Naive thymus-derived CD4-positive, alpha-beta T cell (primary cell): ENCODE measurements at regions not wholly inside any gene's neighbourhood (a gene's known extent, or its start where the extent isn't known, plus 50 kb on each side); places are given as distances from the start of the nearest gene placed in this dataset.

ENCODE experiments used
- ATAC-seq: fragments of 150-1000 bp; cut with Tn5 transposase; 2 replicates; pipeline ENCODE4 v1.10.0; 2021; ENCODE audit warnings: mild to moderate bottlenecking, moderate library complexity
- CTCF ChIA-PET: fragments of 350-600 bp; sonication (Branson Sonifier 250); formaldehyde crosslinking; loops from one replicate; lab custom pipeline; 2021; ENCODE audit warnings: antibody characterized with exemption; lab: Charles Lee
- POLR2A ChIA-PET: fragments of 350-600 bp; sonication (Branson Sonifier 250); formaldehyde crosslinking; loops from one replicate; lab custom pipeline; 2021; ENCODE audit warnings: antibody characterized with exemption, inconsistent platforms; lab: Charles Lee
- DNase-seq, 9 donors: peaks; one replicate each; pipeline versions ENCODE4 v3.0.0 to v3.0.0-alpha.2; 2020 to 2022; ENCODE audit warnings: mixed read lengths in 1 of 9
- H3K27ac ChIP-seq: one replicate; pipeline ENCODE4 v1.7.0; 2013; ENCODE audit warnings: mild to moderate bottlenecking, low read depth, low read length, moderate library complexity
- H3K27me3 ChIP-seq, 2 donors: one replicate each; pipeline ENCODE4 v1.7.0; 2013; ENCODE audit warnings: low read length in 2 of 2, mild to moderate bottlenecking in 2 of 2, moderate library complexity in 2 of 2; ENCODE audit not compliant: control insufficient read depth in 2 of 2, insufficient read depth in 2 of 2
- H3K36me3 ChIP-seq, 3 experiments: 1 replicate in 2 of 3; 2 replicates in 1 of 3; pipeline ENCODE4 v1.7.0; 2013; ENCODE audit warnings: low read length in 3 of 3, mild to moderate bottlenecking in 3 of 3, moderate library complexity in 1 of 3; ENCODE audit not compliant: insufficient read depth in 3 of 3, control insufficient read depth in 2 of 3
- H3K4me1 ChIP-seq, 2 donors: one replicate each; pipeline ENCODE4 v1.7.0; 2013; ENCODE audit warnings: low read length in 2 of 2, mild to moderate bottlenecking in 2 of 2, moderate library complexity in 1 of 2; ENCODE audit not compliant: control insufficient read depth in 2 of 2, insufficient read depth in 2 of 2
- H3K4me3 ChIP-seq: 2 replicates; pipeline ENCODE4 v1.7.0; 2013; ENCODE audit warnings: mild to moderate bottlenecking, low read length
- H3K9me3 ChIP-seq, 3 experiments: 1 replicate in 2 of 3; 2 replicates in 1 of 3; pipeline ENCODE4 v1.7.0; 2013; ENCODE audit warnings: low read length in 3 of 3; ENCODE audit not compliant: control insufficient read depth in 2 of 3
- H3K27ac Mint-ChIP-seq, 9 donors: one replicate each; pipeline ENCODE4 v1.8.0; 2020 to 2022; ENCODE audit warnings: mixed read lengths in 9 of 9, mild to moderate bottlenecking in 8 of 9, moderate library complexity in 5 of 9, inconsistent platforms in 2 of 9
- H3K27me3 Mint-ChIP-seq, 5 donors: one replicate each; pipeline ENCODE4 v1.8.0; 2021 to 2022; ENCODE audit warnings: mixed read lengths in 5 of 5, mild to moderate bottlenecking in 1 of 5
- H3K36me3 Mint-ChIP-seq, 5 donors: one replicate each; pipeline ENCODE4 v1.8.0; 2020 to 2022; ENCODE audit warnings: mixed read lengths in 5 of 5, mild to moderate bottlenecking in 3 of 5, inconsistent platforms in 1 of 5
- H3K4me1 Mint-ChIP-seq, 7 donors: one replicate each; pipeline ENCODE4 v1.8.0; 2020 to 2022; ENCODE audit warnings: mixed read lengths in 7 of 7, mild to moderate bottlenecking in 3 of 7, inconsistent platforms in 1 of 7
- H3K4me3 Mint-ChIP-seq, 10 donors: one replicate each; pipeline ENCODE4 v1.8.0; 2020 to 2022; ENCODE audit warnings: mild to moderate bottlenecking in 10 of 10, mixed read lengths in 10 of 10, moderate library complexity in 6 of 10, inconsistent platforms in 2 of 10
- H3K9me3 Mint-ChIP-seq, 11 donors: one replicate each; pipeline ENCODE4 v1.8.0; 2020 to 2022; ENCODE audit warnings: mixed read lengths in 11 of 11, mild to moderate bottlenecking in 4 of 11, inconsistent platforms in 1 of 11, moderate library complexity in 1 of 11
- intact Hi-C, 2 donors: fragments of 100-400 bp; cut with micrococcal nuclease; formaldehyde crosslinking; loops; one replicate each; pipeline ENCODE4 v1.15.1; 2023

DNA sequence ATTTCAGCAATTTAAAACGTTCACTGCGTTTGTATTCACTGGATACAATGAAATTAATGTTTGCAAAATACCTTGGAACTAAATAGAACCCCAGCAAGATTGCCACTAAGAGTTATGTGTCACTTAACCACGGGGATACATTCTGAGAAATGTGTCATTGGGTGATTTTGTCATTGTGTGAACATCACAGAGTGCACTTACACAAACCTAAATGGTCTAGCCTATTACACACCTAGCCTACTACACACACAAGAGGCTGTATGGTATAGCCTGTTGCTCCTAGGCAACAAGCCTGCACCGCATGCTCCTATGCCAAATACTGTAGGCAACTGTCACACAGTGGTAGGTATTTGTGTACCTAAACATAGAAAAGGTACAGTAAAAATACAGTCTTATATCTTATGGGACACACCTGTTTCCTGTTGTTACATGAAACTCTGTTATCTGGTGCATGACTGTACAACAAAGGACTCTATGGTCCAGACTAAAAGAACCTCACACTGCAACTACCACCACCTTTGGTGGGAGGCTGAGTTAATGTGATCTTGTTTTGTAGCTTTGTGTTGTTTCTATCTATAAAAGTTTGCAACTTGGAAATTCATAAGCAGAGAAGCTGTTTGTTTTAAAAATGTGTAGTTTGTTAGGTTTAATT, 92.2 kb upstream of the NTRK3 start:
- ATAC-seq (no peak), DNase-seq (no peak)
- Mint-ChIP-seq H3K4me1 (no peaks in the 10 kb centered on the region), H3K27ac (no peak overlapping the region), H3K27me3 (peaks cover 8 to 34% (median 20%) of the 10 kb centered on the region in 5 donors), H3K4me3 (no peak overlapping the region), H3K36me3 (no peaks in the 10 kb centered on the region), H3K9me3 (peaks cover 0 to 28% (median 14%) of the 10 kb centered on the region in 11 donors)
- intact Hi-C loops: no loop called here
- ChIA-PET CTCF (no interaction called here), POLR2A (no interaction called here)
- Histone ChIP-seq H3K36me3 (no peaks in the 10 kb centered on the region), H3K27me3 (no peaks in the 10 kb centered on the region), H3K27ac (no peak overlapping the region), H3K4me1 (no peaks in the 10 kb centered on the region), H3K9me3 (peaks cover 0 to 6% (median 0%) of the 10 kb centered on the region in 3 experiments), H3K4me3 (no peak overlapping the region)

DNA sequence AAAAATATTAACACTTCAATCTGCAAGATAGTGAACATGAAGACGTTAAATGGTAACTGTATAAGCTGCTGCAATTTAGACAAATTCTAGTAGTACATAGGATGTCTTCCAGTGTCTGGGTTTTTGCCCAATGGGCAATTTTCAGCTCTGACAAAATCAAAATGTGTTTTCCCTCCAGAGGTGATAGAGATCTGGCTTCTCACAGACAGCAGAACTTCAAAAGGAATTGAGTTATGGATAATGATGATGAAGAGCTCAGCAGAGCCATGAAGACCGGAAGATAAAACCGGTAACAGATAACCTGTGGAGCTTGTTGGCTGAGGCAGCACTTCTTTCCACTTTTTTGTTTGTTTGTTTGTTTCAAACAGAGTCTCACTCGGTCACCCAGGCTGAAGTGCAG, 89.4 kb upstream of the NTRK3 start:
- POLR2A ChIA-PET: no interaction called here

DNA sequence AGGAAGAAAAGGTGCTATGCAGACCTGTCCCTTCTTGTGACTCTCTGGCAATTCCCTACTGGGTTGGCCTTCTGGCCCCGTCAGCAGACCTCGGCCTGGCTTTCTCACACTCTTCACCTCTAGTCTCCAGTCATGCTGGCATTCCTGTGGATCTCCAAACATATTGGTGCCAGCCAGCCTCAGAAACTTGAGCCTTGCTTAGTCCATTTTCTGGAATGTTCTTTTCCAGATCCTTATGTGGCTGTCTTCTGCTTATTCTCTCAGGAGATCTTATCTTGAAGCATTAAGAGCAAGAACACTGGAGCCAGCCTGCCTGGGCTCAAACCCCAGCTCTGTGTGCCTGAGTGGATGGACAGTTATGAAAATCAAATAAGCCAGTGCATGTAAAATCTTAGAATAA, 88.2 kb upstream of the NTRK3 start:
- no peak overlapping the region for H3K27ac Mint-ChIP-seq

More for the DNA sequence above, 89.4 kb upstream of the NTRK3 start:
- DNase-seq (no peak), ATAC-seq (no peak)
- no peaks in the 10 kb centered on the region for H3K4me1 Mint-ChIP-seq
- CTCF ChIA-PET: no interaction called here
- no peak overlapping the region for H3K27ac Mint-ChIP-seq
- no peak overlapping the region for H3K27ac ChIP-seq
- no peaks in the 10 kb centered on the region for H3K4me1 ChIP-seq
- H3K27me3 ChIP-seq: no peaks in the 10 kb centered on the region
- no peak overlapping the region for H3K4me3 ChIP-seq
- H3K9me3 ChIP-seq: no peaks in the 10 kb centered on the region
- no peak overlapping the region for H3K4me3 Mint-ChIP-seq
- peaks cover 0 to 3% (median 0%) of the 10 kb centered on the region in 5 donors for H3K36me3 Mint-ChIP-seq
- H3K9me3 Mint-ChIP-seq: peaks cover 0 to under 1% (median 0%) of the 10 kb centered on the region in 11 donors
- H3K36me3 ChIP-seq: no peaks in the 10 kb centered on the region
- peaks cover 8 to 42% (median 26%) of the 10 kb centered on the region in 5 donors for H3K27me3 Mint-ChIP-seq
- intact Hi-C loops: no loop called here

DNA sequence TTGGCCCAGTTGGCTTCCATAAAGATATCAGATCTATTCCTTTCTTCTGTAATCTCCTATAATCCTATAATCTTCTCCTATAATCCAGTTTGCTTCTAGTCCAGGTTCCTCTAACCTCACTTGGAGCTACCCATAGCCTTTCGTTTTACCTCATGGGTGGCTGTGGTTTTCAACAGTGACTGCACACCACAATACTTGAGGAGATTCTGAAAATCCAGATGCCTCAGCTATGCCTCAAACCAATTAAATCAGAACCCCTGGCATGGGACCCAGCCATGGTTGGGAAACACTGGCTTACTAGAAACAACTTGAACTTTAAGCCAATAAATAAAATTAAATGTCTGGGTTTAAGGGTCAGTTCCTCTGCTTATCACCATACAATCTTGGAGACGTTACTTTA, 86.1 kb upstream of the NTRK3 start:
- POLR2A ChIA-PET: no interaction called here
- peaks cover 0 to 2% (median 0%) of the 10 kb centered on the region in 11 donors for H3K9me3 Mint-ChIP-seq
- CTCF ChIA-PET: no interaction called here
- H3K27ac ChIP-seq: no peak overlapping the region
- no peaks in the 10 kb centered on the region for H3K36me3 ChIP-seq
- H3K4me3 ChIP-seq: no peak overlapping the region
- no peaks in the 10 kb centered on the region for H3K4me1 ChIP-seq
- intact Hi-C loops: no loop called here
- ATAC-seq (no peak), DNase-seq (no peak)
- no peak overlapping the region for H3K27ac Mint-ChIP-seq
- no peaks in the 10 kb centered on the region for H3K9me3 ChIP-seq
- H3K27me3 Mint-ChIP-seq: peaks cover 4 to 36% (median 19%) of the 10 kb centered on the region in 5 donors
- no peaks in the 10 kb centered on the region for H3K4me1 Mint-ChIP-seq
- no peaks in the 10 kb centered on the region for H3K27me3 ChIP-seq
- H3K36me3 Mint-ChIP-seq: peaks cover 0 to 3% (median 0%) of the 10 kb centered on the region in 5 donors
- H3K4me3 Mint-ChIP-seq: no peak overlapping the region

More for the DNA sequence above, 88.2 kb upstream of the NTRK3 start:
- Mint-ChIP-seq H3K27me3 (peaks cover 8 to 37% (median 25%) of the 10 kb centered on the region in 5 donors), H3K4me1 (no peaks in the 10 kb centered on the region), H3K9me3 (no peaks in the 10 kb centered on the region), H3K4me3 (no peak overlapping the region), H3K36me3 (peaks cover 0 to 3% (median 0%) of the 10 kb centered on the region in 5 donors)
- Histone ChIP-seq H3K36me3 (no peaks in the 10 kb centered on the region), H3K4me3 (no peak overlapping the region), H3K9me3 (no peaks in the 10 kb centered on the region), H3K27me3 (no peaks in the 10 kb centered on the region), H3K4me1 (no peaks in the 10 kb centered on the region), H3K27ac (no peak overlapping the region)
- no peak for DNase-seq
- POLR2A ChIA-PET: no interaction called here
- intact Hi-C loops: no loop called here
- CTCF ChIA-PET: no interaction called here
- ATAC-seq: no peak

DNA sequence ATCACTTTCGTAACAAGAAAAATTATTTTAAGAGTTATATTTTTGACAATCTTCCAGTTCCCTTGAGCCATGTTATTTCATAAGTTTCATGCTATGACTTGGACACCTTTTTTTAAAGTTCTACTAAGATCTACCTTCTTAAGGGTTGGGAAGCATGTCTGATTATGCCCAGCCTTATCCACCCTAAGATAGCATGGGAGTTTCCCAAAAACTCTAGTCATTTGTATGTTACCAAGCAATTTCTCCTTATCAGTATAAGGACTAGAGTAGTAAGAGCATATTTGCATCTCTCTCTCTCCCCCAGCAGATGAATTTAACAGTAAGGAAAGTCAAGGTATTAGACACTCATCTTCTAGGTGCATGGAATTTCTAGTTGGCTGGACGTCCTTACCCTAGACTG, 85.1 kb upstream of the NTRK3 start:
- peaks cover 2 to 29% (median 16%) of the 10 kb centered on the region in 5 donors for H3K27me3 Mint-ChIP-seq
- POLR2A ChIA-PET: no interaction called here
- no peaks in the 10 kb centered on the region for H3K4me1 Mint-ChIP-seq
- Histone ChIP-seq H3K9me3 (no peaks in the 10 kb centered on the region), H3K36me3 (no peaks in the 10 kb centered on the region), H3K4me1 (no peaks in the 10 kb centered on the region), H3K4me3 (no peak overlapping the region), H3K27ac (no peak overlapping the region), H3K27me3 (no peaks in the 10 kb centered on the region)
- H3K9me3 Mint-ChIP-seq: peaks cover 0 to 2% (median 0%) of the 10 kb centered on the region in 11 donors
- H3K4me3 Mint-ChIP-seq: no peak overlapping the region
- peaks cover 0 to 3% (median 0%) of the 10 kb centered on the region in 5 donors for H3K36me3 Mint-ChIP-seq
- CTCF ChIA-PET: no interaction called here
- DNase-seq (no peak), ATAC-seq (no peak)
- intact Hi-C loops: no loop called here
- H3K27ac Mint-ChIP-seq: no peak overlapping the region

DNA sequence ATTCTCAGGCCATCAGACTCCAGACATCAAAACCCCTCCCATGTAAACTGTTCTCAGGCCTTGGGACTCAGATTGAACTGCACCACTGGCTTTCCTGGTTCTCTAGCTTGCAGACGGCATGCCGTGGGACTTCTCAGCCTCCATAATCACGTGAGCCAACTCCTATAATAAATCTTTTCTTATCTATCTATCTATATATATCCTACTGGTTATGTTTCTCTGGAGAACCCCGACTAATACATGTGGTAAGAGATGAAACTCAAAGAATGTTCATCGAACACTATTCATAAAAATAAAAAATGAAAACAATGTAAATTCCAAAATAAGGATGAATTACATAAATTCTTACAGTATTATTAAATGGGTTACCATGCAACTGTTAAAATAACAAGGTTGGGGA, 84.5 kb upstream of the NTRK3 start:
- Histone ChIP-seq H3K36me3 (no peaks in the 10 kb centered on the region), H3K9me3 (no peaks in the 10 kb centered on the region), H3K27me3 (no peaks in the 10 kb centered on the region), H3K4me3 (no peak overlapping the region), H3K4me1 (no peaks in the 10 kb centered on the region), H3K27ac (no peak overlapping the region)
- Mint-ChIP-seq H3K4me1 (no peaks in the 10 kb centered on the region), H3K27me3 (peaks cover 0 to 23% (median 16%) of the 10 kb centered on the region in 5 donors), H3K27ac (no peak overlapping the region), H3K4me3 (no peak overlapping the region), H3K9me3 (peaks cover 0 to 2% (median 0%) of the 10 kb centered on the region in 11 donors), H3K36me3 (peaks cover 0 to 3% (median 0%) of the 10 kb centered on the region in 5 donors)
- POLR2A ChIA-PET: no interaction called here
- CTCF ChIA-PET: no interaction called here
- ATAC-seq (no peak), DNase-seq (no peak)
- intact Hi-C loops: no loop called here

DNA sequence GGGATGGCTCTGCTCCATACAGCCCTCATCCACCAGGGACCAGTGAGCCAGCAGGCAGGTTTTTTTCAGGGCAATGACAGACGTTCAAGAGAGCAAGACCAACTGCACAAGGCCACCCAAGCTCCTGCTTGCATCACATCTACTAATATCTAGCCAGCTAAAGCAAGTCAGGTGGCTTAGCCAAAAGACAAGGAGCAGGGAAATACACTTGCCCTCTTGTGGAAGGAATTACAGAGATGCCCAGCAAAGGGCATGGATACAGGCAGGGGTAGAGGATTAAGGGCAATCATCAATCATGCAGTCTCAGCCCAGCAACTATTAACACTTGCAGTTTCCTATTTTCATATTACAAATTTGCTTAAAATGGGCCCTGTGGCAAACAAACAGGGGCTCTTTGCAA, 81.5 kb upstream of the NTRK3 start:
- H3K27me3 ChIP-seq: no peaks in the 10 kb centered on the region
- no peak overlapping the region for H3K27ac ChIP-seq
- peaks cover 0 to 3% (median 0%) of the 10 kb centered on the region in 5 donors for H3K36me3 Mint-ChIP-seq
- peaks cover 0 to 2% (median 0%) of the 10 kb centered on the region in 11 donors for H3K9me3 Mint-ChIP-seq
- H3K36me3 ChIP-seq: no peaks in the 10 kb centered on the region
- CTCF ChIA-PET: no interaction called here
- H3K4me1 ChIP-seq: no peaks in the 10 kb centered on the region
- POLR2A ChIA-PET: no interaction called here
- H3K4me3 ChIP-seq: no peak overlapping the region
- DNase-seq (no peak), ATAC-seq (no peak)
- H3K4me3 Mint-ChIP-seq: no peak overlapping the region
- intact Hi-C loops: no loop called here
- H3K27ac Mint-ChIP-seq: no peak overlapping the region
- H3K4me1 Mint-ChIP-seq: no peaks in the 10 kb centered on the region
- no peaks in the 10 kb centered on the region for H3K9me3 ChIP-seq
- peaks cover 7 to 37% (median 19%) of the 10 kb centered on the region in 5 donors for H3K27me3 Mint-ChIP-seq
